ENCODE measurements at regions not wholly inside any gene's neighbourhood (a gene's known extent, or its start where the extent isn't known, plus 50 kb on each side); places are given as distances from the start of the nearest gene placed in this dataset.

DNA sequence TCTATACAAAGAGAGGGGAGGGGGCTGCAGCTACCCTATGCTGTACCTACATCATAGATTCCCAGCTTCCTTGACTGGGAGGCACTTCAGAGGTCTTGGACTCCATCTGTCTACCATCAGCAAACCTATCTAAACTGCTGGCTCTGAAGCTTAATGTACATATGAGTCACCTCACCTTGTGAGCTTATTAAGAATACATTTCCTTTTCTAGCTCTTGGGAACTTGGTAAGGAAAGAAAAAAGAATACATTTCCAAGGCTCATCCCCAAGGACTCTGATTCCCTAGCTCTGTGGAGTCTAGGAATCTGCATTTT is 50.0 kb upstream of the PRELP start:
- Histone ChIP-seq H3K4me3 (no peak overlapping the region), H3K9me3 (replicated peaks; ENCODE audit: control insufficient read depth, insufficient read depth, low read length) (no peaks in the 10 kb centered on the region), H3K9ac (ENCODE audit: control insufficient read depth, insufficient read depth, low read length) (no peak overlapping the region), H3K79me2 (ENCODE audit: control insufficient read depth, insufficient read depth, low read length) (no peaks in the 10 kb centered on the region), H3K4me1 (ENCODE audit: control insufficient read depth, insufficient read depth, low read length) (peaks cover 13% of the 10 kb centered on the region), H3K36me3 (ENCODE audit: control insufficient read depth in 2 of 2, insufficient read depth in 2 of 2, low read length in 1 of 2) (no peaks in the 10 kb centered on the region), H2AFZ (ENCODE audit: control insufficient read depth, low read depth, low read length) (no peak overlapping the region), H4K20me1 (ENCODE audit: control insufficient read depth, insufficient read depth) (no peaks in the 10 kb centered on the region), H3K27ac (ENCODE audit: control insufficient read depth, insufficient read depth) (no peak overlapping the region), H3K4me2 (ENCODE audit: control insufficient read depth, insufficient read depth) (no peak overlapping the region), H3K27me3 (replicated peaks in 1 of 2; ENCODE audit: control insufficient read depth in 2 of 2, insufficient read depth in 2 of 2, low read length in 1 of 2) (no peaks in the 10 kb centered on the region)
- DNase-seq (ENCODE audit: low read depth, low spot score) = no peak
- in situ Hi-C loops (cut with MboI) (no loop called here), intact Hi-C loops (cut with micrococcal nuclease; ENCODE audit: unreplicated experiment) (no loop called here)
- POLR2A ChIA-PET = interaction anchor here (0.9 to 1.1 kb wide), 2 partner anchors 45 to 85 kb away, joined by 3 read pairs; no protein-coding TSS in a partner anchor
- CTCF ChIA-PET = interaction anchor here (0.8 to 1.9 kb wide), 16 partner anchors 15 to 158 kb away, joined by 3 to 8 read pairs (median 4); no protein-coding TSS in a partner anchor
- FAIRE-seq = no peak
- SMC1A ChIA-PET (ENCODE audit: uncharacterized antibody, unreplicated experiment) = interaction anchor here (0.9 to 2.4 kb wide), 13 partner anchors 11 to 118 kb away, joined by 3 to 33 read pairs (median 4); no protein-coding TSS in a partner anchor
- RAD21 ChIA-PET (ENCODE audit: unreplicated experiment) = interaction anchor here (0.6 to 1.9 kb wide), 14 partner anchors 16 to 159 kb away, joined by 3 to 17 read pairs (median 3); no protein-coding TSS in a partner anchor
- no peak for TF ChIP-seq IRF4 (IDR thresholded peaks at IDR 0.05; ENCODE audit: low read depth, low read length)
- TF ChIP-seq, protein P1, sequence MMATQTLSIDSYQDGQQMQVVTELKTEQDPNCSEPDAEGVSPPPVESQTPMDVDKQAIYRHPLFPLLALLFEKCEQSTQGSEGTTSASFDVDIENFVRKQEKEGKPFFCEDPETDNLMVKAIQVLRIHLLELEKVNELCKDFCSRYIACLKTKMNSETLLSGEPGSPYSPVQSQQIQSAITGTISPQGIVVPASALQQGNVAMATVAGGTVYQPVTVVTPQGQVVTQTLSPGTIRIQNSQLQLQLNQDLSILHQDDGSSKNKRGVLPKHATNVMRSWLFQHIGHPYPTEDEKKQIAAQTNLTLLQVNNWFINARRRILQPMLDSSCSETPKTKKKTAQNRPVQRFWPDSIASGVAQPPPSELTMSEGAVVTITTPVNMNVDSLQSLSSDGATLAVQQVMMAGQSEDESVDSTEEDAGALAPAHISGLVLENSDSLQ (IDR thresholded peaks at IDR 0.05) = no peak
- no peak for TF ChIP-seq PAX8 (IDR thresholded peaks at IDR 0.05)
- TF ChIP-seq ZNF217 (IDR thresholded peaks at IDR 0.05) = no peak
- TF ChIP-seq, protein P2, sequence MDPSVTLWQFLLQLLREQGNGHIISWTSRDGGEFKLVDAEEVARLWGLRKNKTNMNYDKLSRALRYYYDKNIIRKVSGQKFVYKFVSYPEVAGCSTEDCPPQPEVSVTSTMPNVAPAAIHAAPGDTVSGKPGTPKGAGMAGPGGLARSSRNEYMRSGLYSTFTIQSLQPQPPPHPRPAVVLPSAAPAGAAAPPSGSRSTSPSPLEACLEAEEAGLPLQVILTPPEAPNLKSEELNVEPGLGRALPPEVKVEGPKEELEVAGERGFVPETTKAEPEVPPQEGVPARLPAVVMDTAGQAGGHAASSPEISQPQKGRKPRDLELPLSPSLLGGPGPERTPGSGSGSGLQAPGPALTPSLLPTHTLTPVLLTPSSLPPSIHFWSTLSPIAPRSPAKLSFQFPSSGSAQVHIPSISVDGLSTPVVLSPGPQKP (IDR thresholded peaks at IDR 0.05; ENCODE audit: low read depth, low read length) = no peak
- 0 out of 2 replicates have a peak, but pooled peaks have one; percentile 27 for TF ChIP-seq NFYB (IDR thresholded peaks at IDR 0.05; ENCODE audit: insufficient read depth, low read depth, low read length)
- TF ChIP-seq CBX3 (IDR thresholded peaks at IDR 0.05; ENCODE audit: borderline replicate concordance, low read depth) = no peak
- ATAC-seq = no peak
- BruUV-seq (replicated peaks) = no TSS peak

Data from GM12878 (cell line).